Astrocyte (in vitro differentiated cells and primary cell): ENCODE measurements at regions not wholly inside any gene's neighbourhood (a gene's known extent, or its start where the extent isn't known, plus 50 kb on each side); places are given as distances from the start of the nearest gene placed in this dataset.

Experiments
- DNase-seq: peaks from one replicate; pipeline ENCODE4 v3.0.0-alpha.2; 2010; ENCODE audit warnings: low read depth
- FAIRE-seq: peaks from 2 replicates; lab custom pipeline; 2011; peaks lifted over from hg19 to GRCh38; lab: Jason Lieb, UNC
- H2AFZ ChIP-seq: 2 replicates; pipeline ENCODE4 v1.6.0; 2012; ENCODE audit warnings: low read depth, low read length, inconsistent platforms
- H3K27ac ChIP-seq: 2 replicates; pipeline ENCODE4 v1.5.1; 2011; ENCODE audit warnings: low read depth, low read length, inconsistent platforms
- H3K27me3 ChIP-seq: 2 replicates; pipeline ENCODE4 v1.6.0; 2011; ENCODE audit warnings: low read length, inconsistent platforms; ENCODE audit not compliant: insufficient read depth
- H3K36me3 ChIP-seq: 2 replicates; pipeline ENCODE4 v1.5.1; 2011; ENCODE audit warnings: low read length, inconsistent platforms; ENCODE audit not compliant: insufficient read depth
- H3K4me1 ChIP-seq: 2 replicates; pipeline ENCODE4 v1.5.1; 2011; ENCODE audit warnings: low read length, inconsistent platforms; ENCODE audit not compliant: insufficient read depth
- H3K4me2 ChIP-seq: 2 replicates; pipeline ENCODE4 v1.6.0; 2012; ENCODE audit warnings: low read length, inconsistent platforms
- H3K4me3 ChIP-seq: 2 replicates; pipeline ENCODE4 v1.5.1; 2011; ENCODE audit warnings: low read depth, mild to moderate bottlenecking, low read length, inconsistent platforms; ENCODE audit not compliant: insufficient read depth
- H3K79me2 ChIP-seq: 2 replicates; pipeline ENCODE4 v1.6.0; 2012; ENCODE audit warnings: mild to moderate bottlenecking, low read length, inconsistent platforms; ENCODE audit not compliant: insufficient read depth
- H3K9ac ChIP-seq: 2 replicates; pipeline ENCODE4 v1.6.0; 2012; ENCODE audit warnings: mild to moderate bottlenecking, low read length, inconsistent platforms
- H3K9me3 ChIP-seq: 2 replicates; pipeline ENCODE4 v1.5.1; 2012; ENCODE audit warnings: low read depth, mild to moderate bottlenecking, low read length, inconsistent platforms; ENCODE audit not compliant: insufficient read depth
- H4K20me1 ChIP-seq: 2 replicates; pipeline ENCODE4 v1.6.0; 2012; ENCODE audit warnings: low read length, inconsistent platforms; ENCODE audit not compliant: insufficient read depth
- H3K27ac Mint-ChIP-seq: one replicate; pipeline ENCODE4 v1.8.0; 2021; ENCODE audit warnings: mild to moderate bottlenecking, mixed read lengths; ENCODE audit not compliant: unreplicated experiment
- H3K27me3 Mint-ChIP-seq: one replicate; pipeline ENCODE4 v1.8.0; 2021; ENCODE audit warnings: low read depth, mixed read lengths; ENCODE audit not compliant: unreplicated experiment
- H3K36me3 Mint-ChIP-seq: one replicate; pipeline ENCODE4 v1.8.0; 2021; ENCODE audit warnings: low read depth, mixed read lengths; ENCODE audit not compliant: unreplicated experiment
- H3K4me1 Mint-ChIP-seq: one replicate; pipeline ENCODE4 v1.8.0; 2021; ENCODE audit warnings: low read depth, mixed read lengths; ENCODE audit not compliant: unreplicated experiment
- H3K4me3 Mint-ChIP-seq: one replicate; pipeline ENCODE4 v1.8.0; 2021; ENCODE audit warnings: mild to moderate bottlenecking, moderate library complexity, mixed read lengths; ENCODE audit not compliant: unreplicated experiment
- H3K9me3 Mint-ChIP-seq: one replicate; pipeline ENCODE4 v1.8.0; 2021; ENCODE audit warnings: mild to moderate bottlenecking, mixed read lengths; ENCODE audit not compliant: unreplicated experiment
- EZH2 ChIP-seq: IDR thresholded peaks from 2 replicates; pipeline ENCODE4 v1.6.1; 2012; ENCODE audit warnings: mild to moderate bottlenecking, low read length, inconsistent platforms; ENCODE audit not compliant: insufficient read depth
- TF ChIP-seq, protein P1 (sequence below): IDR thresholded peaks from 2 replicates; pipeline ENCODE4 v1.5.1; 2011; ENCODE audit warnings: low read depth, mild to moderate bottlenecking, inconsistent platforms, low read length, moderate library complexity; ENCODE audit not compliant: insufficient read depth

DNA sequence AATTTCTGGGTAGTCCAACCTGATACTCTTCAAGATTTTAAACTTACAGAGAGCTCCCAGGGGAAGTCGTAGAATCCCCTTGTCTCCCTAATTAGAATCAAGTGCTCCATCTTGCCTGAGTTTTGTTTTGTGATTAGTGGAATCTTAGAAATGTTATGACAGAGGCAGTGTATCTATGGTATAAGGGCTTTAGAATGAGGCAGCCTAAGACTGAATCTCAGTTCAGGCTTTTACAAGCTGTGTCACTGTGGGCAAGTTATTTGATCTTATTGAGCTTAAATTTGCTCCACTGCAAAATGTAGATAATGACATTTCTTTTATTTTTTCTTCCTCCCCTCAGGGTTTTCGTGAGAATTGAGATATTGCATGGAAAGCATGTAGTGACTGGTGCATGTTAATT is 215.5 kb downstream of the POSTN start:
- FAIRE-seq (no peak), DNase-seq (no peak)
- no peak overlapping the region for H3K4me2 ChIP-seq

DNA sequence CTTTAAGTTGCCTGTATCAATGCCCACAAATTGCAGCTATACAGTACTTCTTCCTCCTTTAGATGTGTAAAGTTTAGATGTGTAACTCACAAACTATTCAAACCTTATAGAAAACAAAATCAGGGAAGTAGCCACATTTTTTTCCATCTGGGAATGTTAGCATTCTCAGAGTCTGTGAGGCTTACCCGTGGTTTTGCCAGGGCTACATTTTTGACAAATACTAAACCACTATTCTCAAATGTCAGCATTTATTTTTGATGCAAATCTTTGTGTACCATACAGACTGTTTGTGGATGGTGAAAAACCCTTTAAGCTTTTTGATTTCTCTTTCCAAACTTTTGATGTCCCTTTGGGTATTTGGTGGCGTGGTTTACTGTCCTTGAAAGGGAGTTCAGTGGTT is 216.4 kb downstream of the POSTN start:
- Histone ChIP-seq H3K4me1 (peaks cover 12% of the 10 kb centered on the region), H3K27ac (peak overlapping the region; percentile 45), H3K27me3 (no peaks in the 10 kb centered on the region), H3K36me3 (no peaks in the 10 kb centered on the region), H3K9me3 (no peaks in the 10 kb centered on the region), H3K9ac (no peak overlapping the region), H3K79me2 (no peaks in the 10 kb centered on the region), H4K20me1 (no peaks in the 10 kb centered on the region), H3K4me2 (no peak overlapping the region), H2AFZ (no peak overlapping the region), H3K4me3 (no peak overlapping the region)
- H3K27ac Mint-ChIP-seq: peak overlapping the region; percentile 93
- H3K27me3 Mint-ChIP-seq: no peaks in the 10 kb centered on the region
- H3K4me1 Mint-ChIP-seq: peaks cover 35% of the 10 kb centered on the region
- DNase-seq (peak; percentile 38), FAIRE-seq (peak; percentile 13)
- H3K36me3 Mint-ChIP-seq: no peaks in the 10 kb centered on the region
- TF ChIP-seq, protein P1, sequence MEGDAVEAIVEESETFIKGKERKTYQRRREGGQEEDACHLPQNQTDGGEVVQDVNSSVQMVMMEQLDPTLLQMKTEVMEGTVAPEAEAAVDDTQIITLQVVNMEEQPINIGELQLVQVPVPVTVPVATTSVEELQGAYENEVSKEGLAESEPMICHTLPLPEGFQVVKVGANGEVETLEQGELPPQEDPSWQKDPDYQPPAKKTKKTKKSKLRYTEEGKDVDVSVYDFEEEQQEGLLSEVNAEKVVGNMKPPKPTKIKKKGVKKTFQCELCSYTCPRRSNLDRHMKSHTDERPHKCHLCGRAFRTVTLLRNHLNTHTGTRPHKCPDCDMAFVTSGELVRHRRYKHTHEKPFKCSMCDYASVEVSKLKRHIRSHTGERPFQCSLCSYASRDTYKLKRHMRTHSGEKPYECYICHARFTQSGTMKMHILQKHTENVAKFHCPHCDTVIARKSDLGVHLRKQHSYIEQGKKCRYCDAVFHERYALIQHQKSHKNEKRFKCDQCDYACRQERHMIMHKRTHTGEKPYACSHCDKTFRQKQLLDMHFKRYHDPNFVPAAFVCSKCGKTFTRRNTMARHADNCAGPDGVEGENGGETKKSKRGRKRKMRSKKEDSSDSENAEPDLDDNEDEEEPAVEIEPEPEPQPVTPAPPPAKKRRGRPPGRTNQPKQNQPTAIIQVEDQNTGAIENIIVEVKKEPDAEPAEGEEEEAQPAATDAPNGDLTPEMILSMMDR: no peak
- no peak for TF ChIP-seq EZH2
- no peak overlapping the region for H3K4me3 Mint-ChIP-seq
- no peaks in the 10 kb centered on the region for H3K9me3 Mint-ChIP-seq

More for the DNA sequence above, 215.5 kb downstream of the POSTN start:
- H3K36me3 Mint-ChIP-seq: no peaks in the 10 kb centered on the region
- Histone ChIP-seq H3K27ac (peak overlapping the region; percentile 23), H4K20me1 (no peaks in the 10 kb centered on the region), H3K27me3 (no peaks in the 10 kb centered on the region), H3K9ac (no peak overlapping the region), H3K36me3 (no peaks in the 10 kb centered on the region), H3K9me3 (no peaks in the 10 kb centered on the region), H2AFZ (no peak overlapping the region), H3K4me3 (no peak overlapping the region), H3K4me1 (peaks cover 12% of the 10 kb centered on the region), H3K79me2 (no peaks in the 10 kb centered on the region)
- H3K4me1 Mint-ChIP-seq: peaks cover 35% of the 10 kb centered on the region
- H3K9me3 Mint-ChIP-seq: no peaks in the 10 kb centered on the region
- peak overlapping the region; percentile 12 for H3K27ac Mint-ChIP-seq
- no peak overlapping the region for H3K4me3 Mint-ChIP-seq
- TF ChIP-seq EZH2: no peak
- TF ChIP-seq, protein P1: no peak
- H3K27me3 Mint-ChIP-seq: no peaks in the 10 kb centered on the region

DNA sequence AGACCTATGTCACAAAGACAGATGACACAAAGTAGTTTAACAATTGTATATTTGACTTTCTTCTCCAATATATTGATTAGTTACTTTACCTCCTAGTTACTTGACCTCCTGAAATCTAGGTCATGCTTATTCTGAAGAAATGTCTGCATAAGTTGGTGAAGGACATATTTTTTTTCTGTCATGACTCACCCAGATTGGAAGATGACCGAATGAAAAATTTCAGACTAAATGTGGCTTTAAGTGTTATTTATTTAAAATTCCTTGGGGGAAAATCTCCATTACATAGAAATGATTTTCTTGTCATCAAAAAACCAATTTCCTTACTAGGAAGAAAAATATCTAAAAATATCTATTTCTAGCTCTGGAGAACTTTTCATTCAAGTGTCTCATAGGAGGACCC is 217.1 kb downstream of the POSTN start:
- H3K4me1 ChIP-seq: peaks cover 11% of the 10 kb centered on the region
- H3K4me1 Mint-ChIP-seq: peaks cover 31% of the 10 kb centered on the region

More for the DNA sequence above, 217.1 kb downstream of the POSTN start:
- Mint-ChIP-seq H3K27ac (peak overlapping the region; percentile 93), H3K27me3 (no peaks in the 10 kb centered on the region), H3K36me3 (no peaks in the 10 kb centered on the region), H3K4me3 (no peak overlapping the region), H3K9me3 (no peaks in the 10 kb centered on the region)
- Histone ChIP-seq H3K27ac (peak overlapping the region; percentile 45), H3K9ac (no peak overlapping the region), H4K20me1 (no peaks in the 10 kb centered on the region), H3K4me2 (no peak overlapping the region), H3K9me3 (no peaks in the 10 kb centered on the region), H2AFZ (no peak overlapping the region), H3K27me3 (no peaks in the 10 kb centered on the region), H3K79me2 (no peaks in the 10 kb centered on the region), H3K36me3 (no peaks in the 10 kb centered on the region), H3K4me3 (no peak overlapping the region)
- FAIRE-seq: no peak
- TF ChIP-seq, protein P1: no peak
- TF ChIP-seq EZH2: no peak
- DNase-seq: no peak
